ENCODE measurements at regions not wholly inside any gene's neighbourhood (a gene's known extent, or its start where the extent isn't known, plus 50 kb on each side); places are given as distances from the start of the nearest gene placed in this dataset.

DNA sequence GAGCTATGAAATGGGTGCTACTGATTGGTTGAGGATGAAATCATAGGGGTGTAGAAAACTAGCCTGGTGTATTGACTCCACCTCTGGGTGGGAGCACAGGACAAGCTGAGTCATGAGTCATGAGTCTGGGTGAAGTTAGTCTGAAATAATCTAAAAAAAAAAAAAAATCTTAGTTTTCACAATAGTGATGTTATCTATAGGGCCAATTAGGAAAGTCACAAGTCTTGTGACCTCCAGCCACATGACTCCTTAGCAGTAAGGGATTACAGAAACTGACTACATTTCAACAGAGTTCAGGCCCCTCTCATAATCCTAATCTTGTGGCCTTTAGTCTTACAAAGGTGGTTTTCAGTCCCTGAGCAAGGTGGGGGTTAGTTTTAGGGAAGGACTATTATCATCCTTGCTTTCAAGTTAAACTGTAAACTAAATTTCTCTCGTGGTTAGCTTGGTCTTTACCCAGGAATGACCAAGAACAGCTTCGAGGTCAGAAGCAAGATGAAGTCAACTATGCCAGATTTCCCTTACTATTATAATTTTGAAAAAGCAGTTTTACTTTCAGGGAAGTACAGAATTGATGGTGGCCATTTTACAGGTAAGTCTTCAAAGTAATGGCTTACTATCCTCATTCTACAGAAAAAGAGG, 338.0 kb upstream of the GYPC start:
- DNase-seq (ENCODE audit: low spot score) = peak; percentile 25

GRCh38 chr2:126322342-126322741, 333.6 kb upstream of the GYPC start:
- DNase-seq (ENCODE audit: low spot score) = no peak

GRCh38 chr2:126325202-126325601, 330.8 kb upstream of the GYPC start:
- no peak for DNase-seq (ENCODE audit: low spot score)

GRCh38 chr2:126329173-126329572, 326.8 kb upstream of the GYPC start:
- no peak for DNase-seq (ENCODE audit: low spot score)

DNA sequence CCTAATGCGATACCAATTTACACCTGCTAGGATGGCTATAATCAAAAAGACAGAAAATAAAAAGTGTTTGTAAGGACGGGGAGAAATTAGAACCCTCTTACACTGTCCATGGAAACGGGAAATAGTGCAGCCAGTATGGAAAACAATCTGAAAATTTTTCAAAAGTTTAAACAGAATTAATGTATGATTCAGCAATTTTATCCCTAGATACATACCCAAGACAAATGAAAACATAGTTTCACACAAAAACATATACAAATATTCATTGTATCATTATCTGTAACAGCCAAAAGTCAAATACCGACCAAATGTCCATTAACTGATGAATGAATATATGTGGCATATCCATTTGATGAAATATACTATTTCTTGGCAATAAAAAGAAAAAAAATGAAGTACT, 313.5 kb upstream of the GYPC start:
- DNase-seq (ENCODE audit: low spot score) = no peak

- no peak for DNase-seq (ENCODE audit: low spot score)
Measured at GRCh38 chr2:126343136-126343535, 312.8 kb upstream of the GYPC start.

DNA sequence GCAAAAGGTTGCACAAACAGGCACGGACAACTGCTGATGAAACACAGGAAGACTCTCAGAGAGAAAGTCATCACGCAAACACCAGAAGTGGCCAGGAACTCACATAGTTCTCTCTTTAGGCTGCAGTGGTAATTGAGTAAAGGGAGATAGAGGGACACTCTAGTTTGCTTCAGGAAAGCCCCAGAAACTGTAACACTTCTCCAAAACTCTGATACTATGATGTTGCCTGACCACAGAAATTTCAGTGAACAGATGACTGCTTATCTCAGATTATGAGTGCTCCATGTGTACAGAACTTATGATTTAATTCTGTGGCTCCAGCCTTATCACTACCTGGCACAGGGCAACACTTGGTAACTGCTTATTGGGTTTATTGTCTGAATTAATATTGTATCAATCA, 311.5 kb upstream of the GYPC start:
- no peak for DNase-seq (ENCODE audit: low spot score)

GRCh38 chr2:126345691-126346090, 310.3 kb upstream of the GYPC start:
- no peak for DNase-seq (ENCODE audit: low spot score)

DNA sequence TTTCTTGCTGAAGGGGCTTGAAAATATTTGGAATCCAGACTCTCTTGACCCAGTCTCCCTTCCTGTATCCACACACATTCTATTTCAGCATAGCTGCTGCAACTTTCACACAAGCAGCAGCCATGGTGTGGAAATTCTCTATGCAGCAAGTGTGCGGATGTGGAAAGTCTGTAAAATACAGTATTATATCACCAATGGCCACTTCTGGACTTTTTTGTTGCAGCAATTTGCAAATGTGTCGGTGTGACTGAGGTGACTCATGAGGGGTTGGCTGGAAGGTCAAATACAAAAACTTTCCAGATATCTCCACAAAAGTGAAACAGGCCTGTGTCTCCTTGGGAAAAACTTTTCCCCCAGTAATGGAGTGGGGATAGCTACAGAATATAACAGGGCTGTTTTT, 299.3 kb upstream of the GYPC start:
- no peak for DNase-seq (ENCODE audit: low spot score)

- DNase-seq (ENCODE audit: low spot score) = no peak
Measured at GRCh38 chr2:126358122-126358521, 297.8 kb upstream of the GYPC start.

DNA sequence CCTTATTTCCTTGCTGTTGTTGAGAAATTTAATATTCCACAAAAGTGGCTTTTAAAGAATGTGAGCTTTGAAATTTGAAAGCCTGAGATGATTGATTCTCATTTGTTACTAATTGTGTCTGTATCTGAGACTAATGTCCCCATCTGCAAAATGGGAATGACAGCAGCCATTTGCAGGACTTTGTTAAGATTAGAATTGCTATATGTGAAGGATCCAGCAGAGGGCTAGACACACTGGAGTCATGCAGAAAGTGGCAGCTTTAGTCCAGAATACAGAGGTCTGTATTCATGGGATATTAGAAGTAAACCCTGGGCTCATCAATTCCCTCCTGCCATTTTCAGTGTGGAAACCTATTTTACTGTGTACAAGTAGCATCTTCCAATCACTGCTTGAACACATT, 296.5 kb upstream of the GYPC start:
- DNase-seq (ENCODE audit: low spot score) = no peak

DNA sequence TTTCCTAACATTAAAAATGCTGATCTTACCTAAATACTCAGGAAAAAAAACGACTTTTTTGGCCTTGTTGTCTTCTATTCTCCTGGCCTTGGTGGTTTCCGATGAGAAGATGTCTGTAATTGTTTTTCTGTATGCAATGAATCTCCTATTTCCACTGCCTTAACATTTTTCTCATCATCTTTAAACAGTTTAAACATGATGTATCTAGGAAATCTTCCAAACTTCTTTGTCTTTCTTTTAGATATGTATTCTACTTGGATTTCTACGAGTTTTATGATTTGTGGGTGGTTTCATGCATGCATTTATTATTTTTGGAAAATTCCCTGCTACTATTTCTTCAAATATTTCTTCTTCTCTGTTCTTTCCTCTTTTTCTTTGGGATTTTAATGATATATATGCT, 288.6 kb upstream of the GYPC start:
- no peak for DNase-seq (ENCODE audit: low spot score)

DNA sequence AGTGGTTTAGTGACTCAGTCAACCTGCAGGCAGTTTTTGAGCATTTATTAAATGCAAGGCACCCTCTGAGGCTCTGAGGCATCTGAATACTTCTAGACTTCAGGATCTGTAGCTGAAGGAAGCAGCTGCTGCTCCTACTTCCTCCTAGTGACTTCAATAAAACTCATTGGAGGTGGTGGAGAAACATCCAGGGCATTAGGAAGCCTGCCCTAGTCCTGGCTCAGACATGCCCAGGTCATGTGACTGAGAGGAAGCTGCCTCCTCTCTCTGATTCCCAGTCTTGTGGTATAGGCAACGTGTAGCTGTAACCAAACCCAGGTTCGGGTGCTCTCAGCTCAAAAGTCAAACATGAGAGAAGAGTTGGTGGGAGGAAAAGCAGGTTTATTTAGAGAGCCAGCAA, 287.2 kb upstream of the GYPC start:
- no peak for DNase-seq (ENCODE audit: low spot score)

- no peak for DNase-seq (ENCODE audit: low spot score)
Measured at GRCh38 chr2:126370201-126370600, 285.8 kb upstream of the GYPC start.

- no peak for DNase-seq (ENCODE audit: low spot score)
Measured at GRCh38 chr2:126372406-126372805, 283.6 kb upstream of the GYPC start.

DNA sequence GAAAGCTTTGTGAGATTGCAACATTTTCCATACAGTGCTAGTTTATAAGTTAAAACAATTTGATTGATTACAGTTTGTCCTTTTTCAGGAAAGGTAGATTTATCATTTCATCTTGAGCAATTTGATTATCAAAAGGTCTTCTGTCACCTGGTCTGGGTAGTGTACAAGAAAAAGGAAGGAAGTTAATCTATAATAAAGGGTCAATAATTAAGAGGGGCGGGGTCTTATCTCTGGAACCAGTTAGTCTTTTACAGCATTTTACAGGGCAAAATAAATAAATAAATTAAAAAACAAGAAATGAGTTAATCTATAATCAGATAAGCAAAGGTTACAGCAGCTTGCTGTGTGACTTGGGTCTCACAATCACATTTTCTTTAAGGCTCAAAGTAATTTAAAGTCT, 277.8 kb upstream of the GYPC start:
- no peak for DNase-seq (ENCODE audit: low spot score)

DNA sequence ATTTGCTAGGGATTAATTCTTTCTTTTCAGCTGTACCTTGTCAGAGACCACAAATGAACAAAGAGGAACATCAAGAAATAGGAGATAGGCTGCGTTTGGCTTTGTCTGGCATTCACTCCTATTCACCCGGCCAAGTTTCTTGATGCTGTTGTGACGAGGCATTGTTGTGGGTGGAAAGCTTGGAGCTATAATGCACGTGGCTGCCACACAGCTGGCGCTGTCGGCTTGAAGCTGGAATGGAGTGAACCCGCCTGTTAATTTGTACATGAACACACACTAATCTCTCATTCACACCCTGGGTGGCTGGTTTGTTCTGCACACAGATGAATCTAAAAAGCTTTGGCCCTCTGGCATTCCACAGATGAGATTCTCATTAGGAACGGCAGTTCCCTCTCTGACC, 274.9 kb upstream of the GYPC start:
- no peak for DNase-seq (ENCODE audit: low spot score)

- no peak for DNase-seq (ENCODE audit: low spot score)
Measured at GRCh38 chr2:126382998-126383397, 273.0 kb upstream of the GYPC start.

DNA sequence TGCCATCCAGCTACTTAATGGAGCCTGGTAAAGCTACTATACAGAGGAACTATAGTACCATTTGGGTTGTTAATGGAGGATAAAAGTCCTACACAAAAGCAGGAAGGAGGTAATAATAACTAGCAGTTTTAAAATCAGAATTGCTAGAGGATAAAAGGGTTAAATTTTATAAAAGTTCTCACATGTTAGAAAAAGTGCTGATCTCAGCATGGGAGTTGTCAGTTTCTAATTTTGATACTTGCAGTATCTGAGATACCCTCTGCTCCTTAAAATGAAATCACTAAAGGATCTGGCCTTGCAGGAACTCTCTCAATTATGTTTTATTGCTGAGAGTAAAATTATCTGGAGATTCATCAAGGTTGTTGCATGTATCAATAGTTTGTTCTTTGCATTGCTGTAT, 272.2 kb upstream of the GYPC start:
- no peak for DNase-seq (ENCODE audit: low spot score)

GRCh38 chr2:126385441-126385840, 270.5 kb upstream of the GYPC start:
- no peak for DNase-seq (ENCODE audit: low spot score)

GRCh38 chr2:126385983-126386382, 270.0 kb upstream of the GYPC start:
- DNase-seq (ENCODE audit: low spot score) = no peak

DNA sequence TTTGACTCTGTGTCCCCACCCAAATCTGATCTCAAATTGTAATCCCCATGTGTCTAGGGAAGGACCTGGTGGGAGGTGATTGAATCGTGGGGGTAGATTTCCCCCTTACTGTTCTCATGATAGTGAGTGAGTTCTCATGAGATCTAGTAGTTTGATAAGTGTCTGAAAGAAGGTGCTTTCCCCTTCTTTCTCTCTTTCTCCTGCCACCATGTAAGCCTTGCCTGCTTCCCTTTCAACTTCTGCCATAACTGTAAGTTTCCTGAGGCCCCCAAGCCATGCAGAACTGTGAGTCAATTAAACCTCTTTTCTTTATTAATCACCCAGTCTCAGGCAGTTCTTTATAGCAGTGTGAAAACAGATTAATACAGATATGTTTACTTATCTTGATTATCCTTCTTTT, 266.5 kb upstream of the GYPC start:
- DNase-seq (ENCODE audit: low spot score) = no peak

DNA sequence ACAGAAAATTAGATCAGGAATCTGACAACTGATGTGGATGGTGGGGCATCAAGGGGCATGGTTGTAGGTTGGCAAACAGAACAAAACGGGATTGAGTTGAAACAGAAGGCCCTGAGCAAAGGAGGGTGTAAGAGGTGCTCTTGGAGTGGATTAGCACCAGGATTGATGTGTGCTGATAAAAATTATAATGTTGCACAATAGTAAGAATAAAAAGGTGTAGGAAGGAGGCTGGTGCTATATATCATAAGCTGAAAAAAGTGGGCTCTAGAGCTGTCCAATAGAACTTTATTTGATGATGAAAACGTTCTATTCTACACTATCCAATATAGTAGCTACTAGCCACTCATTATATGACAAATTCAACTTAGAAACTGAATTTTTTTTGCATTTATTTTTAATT, 263.1 kb upstream of the GYPC start:
- DNase-seq (ENCODE audit: low spot score) = no peak

- DNase-seq (ENCODE audit: low spot score) = no peak
Measured at GRCh38 chr2:126399001-126399400, 257.0 kb upstream of the GYPC start.
